HG03442 (cell line): ENCODE measurements at regions not wholly inside any gene's neighbourhood (a gene's known extent, or its start where the extent isn't known, plus 50 kb on each side); places are given as distances from the start of the nearest gene placed in this dataset.
"Not testable (repeated sequence)": the region's sequence is repeated elsewhere in the genome, so short reads cannot be mapped to it uniquely, and the experiment has no call there.

Source experiments
- ATAC-seq: cut with Tn5 transposase; IDR thresholded peaks from one replicate; pipeline ENCODE4 v1.9.1; 2021; ENCODE audit warnings: mild to moderate bottlenecking, moderate library complexity; ENCODE audit not compliant: unreplicated experiment

GRCh38 chr21:7743940-7744339 lies 2777.4 kb upstream of the TPTE start:
- not testable (repeated sequence) for ATAC-seq

GRCh38 chr21:7744406-7745099 lies 2776.8 kb upstream of the TPTE start:
- peak; percentile 95 for ATAC-seq

- peak; percentile 67 for ATAC-seq
Measured at GRCh38 chr21:7745100-7745450, 2776.3 kb upstream of the TPTE start.

DNA sequence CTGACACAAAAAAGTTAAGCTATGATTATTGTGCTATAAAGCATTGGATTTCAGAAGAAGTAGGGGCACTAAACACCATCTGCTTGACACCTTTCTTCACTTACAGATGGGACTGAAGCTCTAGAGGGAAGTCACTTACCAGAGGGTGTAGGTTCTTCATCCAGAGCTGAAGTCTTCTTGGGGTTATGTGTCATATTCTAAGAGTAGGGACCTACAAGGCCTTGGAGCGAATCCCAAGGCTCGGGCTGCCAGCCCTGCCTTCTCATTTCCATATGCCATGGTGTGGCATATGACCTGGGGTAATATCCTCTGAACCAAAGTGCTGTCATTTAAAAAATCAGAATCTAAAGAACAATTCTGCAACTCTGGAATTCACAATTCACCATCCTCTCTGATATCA lies 2773.4 kb upstream of the TPTE start:
- ATAC-seq, result not testable (repeated sequence)

GRCh38 chr21:7752611-7753010 lies 2768.8 kb upstream of the TPTE start:
- ATAC-seq, result not testable (repeated sequence)

DNA sequence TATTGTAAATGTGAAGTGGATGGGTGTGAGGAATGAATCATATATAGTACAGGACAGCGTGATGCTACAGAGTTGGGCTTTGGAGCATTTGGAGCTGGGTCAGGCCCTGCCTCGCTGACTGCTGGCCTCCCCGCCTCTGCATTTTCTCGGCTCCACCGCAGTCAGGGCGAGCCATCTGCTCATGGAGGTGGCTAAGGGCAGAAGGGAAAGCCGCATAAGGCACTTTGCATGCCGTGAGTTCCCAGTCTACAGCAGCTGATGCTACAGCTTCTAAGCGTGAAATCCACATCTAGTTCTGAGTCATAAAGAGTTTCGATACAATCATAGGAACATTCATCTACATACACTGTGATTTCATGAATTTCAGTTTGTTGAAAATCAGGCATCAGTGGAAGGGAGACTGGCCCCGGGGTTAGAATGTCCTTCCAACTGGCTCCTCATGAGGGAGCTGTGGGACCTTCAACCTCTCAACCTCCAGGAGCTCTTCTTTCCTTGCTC lies 2768.0 kb upstream of the TPTE start:
- peak; percentile 88 for ATAC-seq

GRCh38 chr21:7769985-7770384 lies 2751.4 kb upstream of the TPTE start:
- not testable (repeated sequence) for ATAC-seq

GRCh38 chr21:7774219-7774618 lies 2747.2 kb upstream of the TPTE start:
- not testable (repeated sequence) for ATAC-seq

DNA sequence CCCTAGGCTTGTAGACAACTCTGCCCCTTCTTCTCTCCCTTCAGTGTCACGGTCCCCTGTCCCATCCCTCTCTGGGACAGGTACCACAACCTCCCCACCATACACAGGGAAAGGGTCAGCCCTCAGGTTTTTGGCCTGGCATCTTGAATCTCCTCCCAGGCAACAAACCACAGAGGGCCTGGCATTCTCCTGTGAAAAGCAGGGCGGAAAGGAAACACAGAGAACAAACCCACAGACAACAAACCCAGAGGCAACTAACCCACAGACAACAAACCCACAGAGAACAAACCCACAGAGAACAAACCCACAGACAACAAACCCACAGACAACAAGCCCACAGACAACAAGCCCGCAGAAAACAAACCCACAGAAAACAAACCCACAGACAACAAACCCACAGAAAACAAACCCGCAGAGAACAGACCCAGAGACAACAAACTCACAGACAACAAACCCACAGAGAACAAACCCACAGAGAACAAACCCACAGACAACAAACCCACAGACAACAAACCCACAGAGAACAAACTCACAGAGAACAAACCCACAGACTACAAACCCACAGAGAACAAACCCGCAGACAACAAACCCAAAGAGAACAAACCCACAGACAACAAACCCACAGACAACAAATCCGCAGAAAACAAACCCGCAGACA lies 2745.9 kb upstream of the TPTE start:
- not testable (repeated sequence) for ATAC-seq

GRCh38 chr21:7776035-7776434 lies 2745.3 kb upstream of the TPTE start:
- ATAC-seq, result not testable (repeated sequence)

DNA sequence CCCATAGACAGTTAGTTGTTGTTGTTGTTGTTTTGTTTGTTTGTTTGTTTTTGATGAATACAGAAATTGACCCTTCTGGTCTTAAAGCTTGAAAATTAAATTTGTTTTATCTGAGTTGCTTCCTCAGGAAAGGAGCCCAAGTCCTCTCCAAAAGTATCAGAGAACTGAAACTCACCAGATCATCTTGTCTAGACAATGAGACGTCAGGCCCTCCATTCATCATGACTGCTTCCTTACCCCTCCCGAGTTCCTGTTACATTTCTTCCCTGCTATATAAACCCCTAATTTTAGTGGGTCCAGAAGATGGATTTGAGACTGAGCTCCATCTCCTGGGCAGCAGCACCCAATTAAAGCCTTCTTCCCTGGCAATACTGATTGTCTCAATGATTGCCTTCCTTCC lies 2744.8 kb upstream of the TPTE start:
- not testable (repeated sequence) for ATAC-seq

DNA sequence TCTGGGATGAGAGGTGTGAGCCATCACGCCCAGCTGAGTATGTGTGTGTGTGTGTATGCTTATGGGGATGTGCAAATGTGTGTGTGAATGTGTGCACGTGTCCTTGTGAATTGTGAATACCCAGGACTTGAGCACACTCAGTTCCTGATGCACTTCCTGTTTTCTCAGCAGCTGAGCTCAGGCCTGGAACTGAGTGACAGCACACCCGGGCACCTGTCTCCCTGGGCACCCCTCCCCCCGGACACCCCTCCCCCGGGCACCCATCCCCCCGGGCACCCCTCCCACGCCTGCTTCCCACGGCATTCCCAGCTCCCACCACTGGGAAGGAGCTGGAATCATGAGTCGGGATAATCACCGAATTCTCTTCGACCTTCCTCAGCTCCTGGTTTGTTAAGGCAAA lies 2744.1 kb upstream of the TPTE start:
- not testable (repeated sequence) for ATAC-seq

GRCh38 chr21:7787427-7788078 lies 2733.8 kb upstream of the TPTE start:
- not testable (repeated sequence) for ATAC-seq

DNA sequence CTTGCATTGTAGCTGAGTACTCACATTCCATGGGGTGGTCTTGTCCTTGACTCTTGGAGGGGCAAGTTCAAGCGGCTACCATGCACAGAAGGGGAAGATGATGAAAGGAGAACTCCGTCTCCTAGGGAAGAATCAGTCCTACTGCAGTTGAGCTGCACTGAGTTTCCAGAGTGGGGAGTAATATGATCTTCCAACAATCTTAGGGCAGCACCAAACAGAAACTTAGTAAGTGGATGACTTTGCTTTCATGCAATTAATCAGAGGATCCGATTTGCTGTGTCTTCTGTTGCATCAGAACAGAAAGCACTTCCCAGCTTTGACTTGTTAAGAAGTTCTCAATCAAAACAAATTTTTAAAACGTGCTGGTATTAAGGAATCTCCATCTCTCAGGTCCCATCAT lies 2727.6 kb upstream of the TPTE start:
- ATAC-seq, result not testable (repeated sequence)

- not testable (repeated sequence) for ATAC-seq
Measured at GRCh38 chr21:7797328-7797727, 2724.1 kb upstream of the TPTE start.

- not testable (repeated sequence) for ATAC-seq
Measured at GRCh38 chr21:7798446-7798845, 2722.9 kb upstream of the TPTE start.

- ATAC-seq, result not testable (repeated sequence)
Measured at GRCh38 chr21:7799697-7800096, 2721.7 kb upstream of the TPTE start.

DNA sequence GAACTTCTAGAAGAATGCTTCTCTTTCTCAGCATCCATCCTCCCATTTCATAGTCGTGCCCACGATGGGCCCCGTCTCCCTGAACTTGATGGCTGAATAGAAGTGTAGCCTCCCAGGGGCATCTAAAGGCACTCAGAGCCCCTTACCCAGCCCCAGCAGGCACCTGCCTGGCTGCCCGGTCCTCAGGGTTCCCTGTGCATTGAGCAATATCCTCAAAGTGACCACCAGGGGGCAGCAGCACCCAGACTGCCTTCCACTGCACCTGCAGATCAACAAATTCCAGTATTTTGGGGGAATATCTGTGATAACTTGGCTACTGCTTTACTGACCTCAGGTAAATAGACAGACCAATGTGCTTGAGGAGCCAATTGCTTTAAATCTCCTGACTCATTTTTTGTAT lies 2707.9 kb upstream of the TPTE start:
- ATAC-seq, result not testable (repeated sequence)

- not testable (repeated sequence) for ATAC-seq
Measured at GRCh38 chr21:7817013-7817412, 2704.4 kb upstream of the TPTE start.

DNA sequence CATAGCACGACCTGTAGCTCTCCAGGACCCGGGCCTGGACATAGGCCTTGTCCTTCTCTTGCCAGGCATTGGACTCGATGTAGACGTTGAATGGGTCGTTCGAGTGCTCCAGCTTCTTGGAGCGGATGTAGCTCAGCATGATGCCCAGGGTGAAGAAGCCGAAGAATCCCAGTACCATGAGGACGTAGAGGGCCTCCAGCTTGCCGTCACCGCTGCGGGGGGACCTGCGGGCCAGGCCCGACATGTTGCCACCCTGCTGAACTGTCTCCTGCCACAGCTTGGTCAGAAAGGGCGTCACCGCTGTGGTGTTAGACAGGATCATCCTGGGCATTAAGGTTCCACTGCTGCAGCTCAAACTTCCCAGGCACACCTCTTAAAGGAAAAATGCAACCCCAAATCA lies 2702.1 kb upstream of the TPTE start:
- ATAC-seq, result not testable (repeated sequence)

GRCh38 chr21:7825627-7826026 lies 2695.8 kb upstream of the TPTE start:
- not testable (repeated sequence) for ATAC-seq

- not testable (repeated sequence) for ATAC-seq
Measured at GRCh38 chr21:7826174-7826573, 2695.2 kb upstream of the TPTE start.
